Tibial artery (tissue), 4 donors: ENCODE measurements at regions not wholly inside any gene's neighbourhood (a gene's known extent, or its start where the extent isn't known, plus 50 kb on each side); places are given as distances from the start of the nearest gene placed in this dataset.

ENCODE experiments used
- DNase-seq, 2 donors: peaks; one replicate each; pipeline ENCODE4 v3.0.0-alpha.2; 2019
- H3K27ac ChIP-seq, 2 donors: fragments of 200-600 bp; sonication (generic) in 1 of 2; 1 replicate in 1 of 2; 2 replicates in 1 of 2; pipeline ENCODE4 v1.5.1; 2018 to 2019; ENCODE audit warnings: mild to moderate bottlenecking in 1 of 2
- H3K27me3 ChIP-seq, 2 donors: fragments of 200-600 bp; sonication (generic) in 1 of 2; one replicate each; pipeline versions ENCODE4 v1.5.1 to v1.6.0; 2016 to 2019
- H3K36me3 ChIP-seq, 3 donors: fragments of 200-600 bp; sonication (generic) in 2 of 3; one replicate each; pipeline ENCODE4 v1.5.1; 2016 to 2019; ENCODE audit warnings: mild to moderate bottlenecking in 2 of 3
- H3K4me1 ChIP-seq, 4 donors: fragments of 200-600 bp; sonication (generic) in 2 of 4; 1 replicate in 3 of 4; 2 replicates in 1 of 4; pipeline ENCODE4 v1.5.1; 2016 to 2019
- H3K4me3 ChIP-seq, 2 donors: fragments of 200-600 bp; sonication (generic) in 1 of 2; 1 replicate in 1 of 2; 2 replicates in 1 of 2; pipeline ENCODE4 v1.5.1; 2018 to 2019; ENCODE audit warnings: mild to moderate bottlenecking in 2 of 2
- H3K9me3 ChIP-seq, 3 donors: fragments of 200-600 bp; sonication (generic) in 1 of 3; one replicate each; pipeline ENCODE4 v1.5.1; 2016 to 2019
- CTCF ChIP-seq, 2 experiments: fragments of 200-600 bp in 1 of 2; fragments of 450-650 bp in 1 of 2; IDR thresholded peaks; one replicate each; pipeline ENCODE4 v1.5.1; 2017 to 2019; ENCODE audit warnings: antibody characterized with exemption in 2 of 2, mild to moderate bottlenecking in 1 of 2, moderate library complexity in 1 of 2
- intact Hi-C: fragments of 100-400 bp; cut with DNase I; formaldehyde crosslinking; loops from one replicate; pipeline ENCODE4 v1.15.0; 2023; ENCODE audit warnings: low total_unique reads

- Histone ChIP-seq H3K9me3 (no peaks in the 10 kb centered on the region), H3K4me1 (no peaks in the 10 kb centered on the region), H3K27ac (no peak overlapping the region), H3K27me3 (no peaks in the 10 kb centered on the region), H3K36me3 (no peaks in the 10 kb centered on the region), H3K4me3 (no peak overlapping the region)
- TF ChIP-seq CTCF (IDR thresholded peaks at IDR 0.05): no peak
- DNase-seq: no peak
- intact Hi-C loops: no loop called here
These were observed 285.0 kb upstream of the PITX2 start for GRCh38 chr4:110907801-110908313.

GRCh38 chr4:110914791-110915190 is 291.9 kb upstream of the PITX2 start:
- TF ChIP-seq CTCF (IDR thresholded peaks at IDR 0.05): no peak
- intact Hi-C loops: no loop called here

GRCh38 chr4:110915301-110915700 is 292.4 kb upstream of the PITX2 start:
- DNase-seq: no peak
- intact Hi-C loops: no loop called here
- Histone ChIP-seq H3K27ac (no peak overlapping the region), H3K9me3 (no peaks in the 10 kb centered on the region), H3K4me3 (no peak overlapping the region), H3K27me3 (no peaks in the 10 kb centered on the region), H3K36me3 (no peaks in the 10 kb centered on the region), H3K4me1 (no peaks in the 10 kb centered on the region)
- TF ChIP-seq CTCF (IDR thresholded peaks at IDR 0.05): no peak

More at GRCh38 chr4:110914791-110915190, 291.9 kb upstream of the PITX2 start:
- Histone ChIP-seq H3K27ac (no peak overlapping the region), H3K9me3 (no peaks in the 10 kb centered on the region), H3K4me1 (no peaks in the 10 kb centered on the region), H3K4me3 (no peak overlapping the region), H3K27me3 (no peaks in the 10 kb centered on the region), H3K36me3 (no peaks in the 10 kb centered on the region)
- no peak for DNase-seq

GRCh38 chr4:110916505-110916904 is 293.6 kb upstream of the PITX2 start:
- DNase-seq: no peak
- Histone ChIP-seq H3K36me3 (no peaks in the 10 kb centered on the region), H3K27ac (no peak overlapping the region), H3K4me1 (no peaks in the 10 kb centered on the region), H3K4me3 (no peak overlapping the region), H3K27me3 (no peaks in the 10 kb centered on the region), H3K9me3 (no peaks in the 10 kb centered on the region)
- intact Hi-C loops: no loop called here
- TF ChIP-seq CTCF (IDR thresholded peaks at IDR 0.05): no peak

- no peaks in the 10 kb centered on the region for H3K36me3 ChIP-seq
- DNase-seq: no peak
- no peak overlapping the region for H3K4me3 ChIP-seq
- H3K9me3 ChIP-seq: no peaks in the 10 kb centered on the region
- H3K4me1 ChIP-seq: no peaks in the 10 kb centered on the region
- H3K27ac ChIP-seq: no peak overlapping the region
- intact Hi-C loops: no loop called here
- TF ChIP-seq CTCF (IDR thresholded peaks at IDR 0.05): no peak
- H3K27me3 ChIP-seq: no peaks in the 10 kb centered on the region
These were observed 295.0 kb upstream of the PITX2 start for GRCh38 chr4:110917835-110918234.

GRCh38 chr4:110920990-110921389 is 298.1 kb upstream of the PITX2 start:
- Histone ChIP-seq H3K9me3 (no peaks in the 10 kb centered on the region), H3K4me3 (no peak overlapping the region), H3K36me3 (no peaks in the 10 kb centered on the region), H3K27me3 (no peaks in the 10 kb centered on the region), H3K4me1 (no peaks in the 10 kb centered on the region), H3K27ac (no peak overlapping the region)
- intact Hi-C loops: no loop called here
- no peak for DNase-seq
- no peak for TF ChIP-seq CTCF (IDR thresholded peaks at IDR 0.05)
